HepG2 (cell line): ENCODE measurements at regions not wholly inside any gene's neighbourhood (a gene's known extent, or its start where the extent isn't known, plus 50 kb on each side); places are given as distances from the start of the nearest gene placed in this dataset.

Experiments used
- DDIT3 ChIP-seq: sonication (generic); formaldehyde crosslinking; IDR thresholded peaks from 2 replicates; pipeline ENCODE4 v1.4.0; 2020; ENCODE audit warnings: mild to moderate bottlenecking, missing genetic modification reagents
- HNRNPK ChIP-seq: fragments of 200-400 bp; formaldehyde crosslinking; IDR thresholded peaks from 2 replicates; pipeline ENCODE4 v1.6.1; 2018; ENCODE audit warnings: low read length, low read depth, moderate library complexity, mild to moderate bottlenecking; ENCODE audit not compliant: poor library complexity, severe bottlenecking
- MTA3 ChIP-seq: sonication (generic); formaldehyde crosslinking; IDR thresholded peaks from 2 replicates; pipeline ENCODE4 v1.4.0; 2020; ENCODE audit warnings: missing genetic modification reagents
- NCOA1 ChIP-seq: sonication (generic); formaldehyde crosslinking; IDR thresholded peaks from 2 replicates; pipeline ENCODE4 v1.9.0; 2021; ENCODE audit warnings: missing genetic modification reagents
- TCF7 ChIP-seq: sonication (generic); IDR thresholded peaks from 2 replicates; pipeline ENCODE4 v1.6.1; 2016; ENCODE audit warnings: antibody characterized with exemption, low read depth
- TEAD3 ChIP-seq: optimal IDR thresholded peaks from 2 replicates; pipeline ENCODE3; 2016; ENCODE audit warnings: borderline replicate concordance
- ZBTB21 ChIP-seq: sonication (generic); formaldehyde crosslinking; IDR thresholded peaks from 2 replicates; pipeline ENCODE4 v1.4.0; 2020; ENCODE audit warnings: missing genetic modification reagents
- ZNF260 ChIP-seq: sonication (generic); formaldehyde crosslinking; IDR thresholded peaks from 2 replicates; pipeline ENCODE4 v1.4.0; 2020; ENCODE audit warnings: missing genetic modification reagents, low read depth, mild to moderate bottlenecking, borderline replicate concordance
- ZNF318 ChIP-seq: sonication (generic); formaldehyde crosslinking; IDR thresholded peaks from 2 replicates; pipeline ENCODE4 v1.4.0; 2020; ENCODE audit warnings: mild to moderate bottlenecking, missing genetic modification reagents
- ZNF367 ChIP-seq: sonication (generic); formaldehyde crosslinking; IDR thresholded peaks from 2 replicates; pipeline ENCODE4 v1.4.0; 2020; ENCODE audit warnings: missing genetic modification reagents, borderline replicate concordance
- ZNF407 ChIP-seq: sonication (generic); formaldehyde crosslinking; IDR thresholded peaks from one replicate; pipeline ENCODE4 v1.5.1; 2020; ENCODE audit warnings: mild to moderate bottlenecking, missing genetic modification reagents; ENCODE audit errors: not compliant biosample characterization
- TF ChIP-seq, protein P1 (sequence below): fragments of 450-650 bp; IDR thresholded peaks from 2 replicates; pipeline ENCODE4 v1.6.1; 2016

DNA sequence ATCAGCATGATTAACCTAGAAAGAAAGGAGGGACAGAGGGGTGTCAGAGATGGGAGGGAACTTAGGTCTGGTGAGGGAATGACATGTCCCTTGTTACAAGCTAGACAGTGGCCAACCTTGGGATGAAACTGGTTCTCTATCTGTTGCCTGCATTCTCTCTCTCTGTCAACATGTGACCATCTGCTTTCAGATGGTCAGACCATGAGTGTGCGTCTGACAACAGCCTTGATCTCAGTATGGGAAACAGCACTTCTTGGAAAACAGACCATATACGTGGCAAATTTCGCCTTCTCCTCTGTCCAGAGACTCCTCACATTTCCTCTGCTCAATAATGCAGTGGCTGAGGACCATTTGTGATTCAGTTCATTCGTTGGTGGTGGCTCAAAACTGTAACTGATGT lies 845.9 kb downstream of the TYW1 start (continued):
- TF ChIP-seq ZNF407 (CRISPR knock-in tag) (no peak), ZNF318 (no peak), MTA3 (CRISPR knock-in tag) (no peak), TCF7 (no peak), ZBTB21 (CRISPR knock-in tag) (no peak), ZNF367 (CRISPR knock-in tag) (no peak), HNRNPK (no peak), TEAD3 (CRISPR knock-in tag) (no peak), DDIT3 (CRISPR knock-in tag) (no peak), ZNF260 (no peak), NCOA1 (CRISPR knock-in tag) (no peak)
- TF ChIP-seq, protein P1, sequence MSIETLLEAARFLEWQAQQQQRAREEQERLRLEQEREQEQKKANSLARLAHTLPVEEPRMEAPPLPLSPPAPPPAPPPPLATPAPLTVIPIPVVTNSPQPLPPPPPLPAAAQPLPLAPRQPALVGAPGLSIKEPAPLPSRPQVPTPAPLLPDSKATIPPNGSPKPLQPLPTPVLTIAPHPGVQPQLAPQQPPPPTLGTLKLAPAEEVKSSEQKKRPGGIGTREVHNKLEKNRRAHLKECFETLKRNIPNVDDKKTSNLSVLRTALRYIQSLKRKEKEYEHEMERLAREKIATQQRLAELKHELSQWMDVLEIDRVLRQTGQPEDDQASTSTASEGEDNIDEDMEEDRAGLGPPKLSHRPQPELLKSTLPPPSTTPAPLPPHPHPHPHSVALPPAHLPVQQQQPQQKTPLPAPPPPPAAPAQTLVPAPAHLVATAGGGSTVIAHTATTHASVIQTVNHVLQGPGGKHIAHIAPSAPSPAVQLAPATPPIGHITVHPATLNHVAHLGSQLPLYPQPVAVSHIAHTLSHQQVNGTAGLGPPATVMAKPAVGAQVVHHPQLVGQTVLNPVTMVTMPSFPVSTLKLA = no peak
- TF ChIP-seq, all 625 proteins: peak for 0
